ENCODE measurements at regions not wholly inside any gene's neighbourhood (a gene's known extent, or its start where the extent isn't known, plus 50 kb on each side); places are given as distances from the start of the nearest gene placed in this dataset.

DNA sequence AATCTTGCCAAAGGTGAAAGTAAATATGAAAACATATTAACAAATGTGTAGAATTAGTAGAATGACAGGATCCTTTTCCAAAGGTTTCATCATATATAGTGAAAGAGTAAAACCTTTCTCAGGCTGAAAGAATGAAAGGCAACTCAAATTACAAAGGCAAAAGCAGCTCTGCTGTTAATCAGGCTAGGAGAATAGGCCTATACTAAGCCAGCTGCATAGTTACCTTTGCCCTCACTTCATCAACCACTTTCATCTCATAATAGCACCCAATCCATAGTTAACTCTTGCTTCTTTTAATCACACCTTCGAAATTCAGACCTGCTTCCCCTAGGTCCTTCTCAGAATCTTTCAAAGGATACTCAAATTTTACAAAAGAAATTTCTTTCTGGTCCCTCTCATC is 1167.6 kb upstream of the ATXN8OS start:
- no peak overlapping the region for H3K9ac ChIP-seq (ENCODE audit: low read depth in 1 of 2, low read length in 2 of 2)
- H3K27ac ChIP-seq (ENCODE audit: low read depth in 1 of 2, low read length in 2 of 2) = no peak overlapping the region
- peaks cover 0 to 3% (median 0%) of the 10 kb centered on the region in 4 donors for H3K9me3 ChIP-seq (ENCODE audit: control insufficient read depth in 4 of 4, low read length in 3 of 4)
- no peak overlapping the region for H3K4me3 ChIP-seq (ENCODE audit: low read depth in 1 of 3, low read length in 3 of 3)
- no peaks in the 10 kb centered on the region for H3K4me1 ChIP-seq (ENCODE audit: control insufficient read depth in 4 of 4, insufficient read depth in 4 of 4, low read length in 3 of 4)
- no peaks in the 10 kb centered on the region for H3K27me3 ChIP-seq (ENCODE audit: control insufficient read depth in 4 of 4, insufficient read depth in 4 of 4, low read length in 3 of 4)
- 25% methylated on average over 1 of the region's 1 CpG for WGBS
- no peaks in the 10 kb centered on the region for H3K36me3 ChIP-seq (ENCODE audit: control insufficient read depth in 4 of 4, insufficient read depth in 3 of 4, low read depth in 1 of 4, low read length in 3 of 4)
- TF ChIP-seq FOXA2 (IDR thresholded peaks at IDR 0.05) = no peak
- TF ChIP-seq CTCF (IDR thresholded peaks at IDR 0.05; ENCODE audit: low read depth, low read length, missing input control) = no peak
- no peak for TF ChIP-seq GABPA (IDR thresholded peaks at IDR 0.05 in 1 of 2, conservative IDR thresholded peaks at IDR 0.05 in 1 of 2)
- no peak for TF ChIP-seq NR2F2 (IDR thresholded peaks at IDR 0.05)
- TF ChIP-seq TAF1 (conservative IDR thresholded peaks at IDR 0.05) = no peak
- no peak for TF ChIP-seq SP1 (IDR thresholded peaks at IDR 0.05)
- no peak for TF ChIP-seq EGR1 (IDR thresholded peaks at IDR 0.05; ENCODE audit: low read depth in 2 of 2)
- TF ChIP-seq RXRA (IDR thresholded peaks at IDR 0.05) = no peak
- TF ChIP-seq HNF4G (IDR thresholded peaks at IDR 0.05) = no peak
- no peak for TF ChIP-seq RAD21 (IDR thresholded peaks at IDR 0.05)
- TF ChIP-seq, protein P1, sequence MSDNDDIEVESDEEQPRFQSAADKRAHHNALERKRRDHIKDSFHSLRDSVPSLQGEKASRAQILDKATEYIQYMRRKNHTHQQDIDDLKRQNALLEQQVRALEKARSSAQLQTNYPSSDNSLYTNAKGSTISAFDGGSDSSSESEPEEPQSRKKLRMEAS (IDR thresholded peaks at IDR 0.05) = no peak
- TF ChIP-seq, protein P2, sequence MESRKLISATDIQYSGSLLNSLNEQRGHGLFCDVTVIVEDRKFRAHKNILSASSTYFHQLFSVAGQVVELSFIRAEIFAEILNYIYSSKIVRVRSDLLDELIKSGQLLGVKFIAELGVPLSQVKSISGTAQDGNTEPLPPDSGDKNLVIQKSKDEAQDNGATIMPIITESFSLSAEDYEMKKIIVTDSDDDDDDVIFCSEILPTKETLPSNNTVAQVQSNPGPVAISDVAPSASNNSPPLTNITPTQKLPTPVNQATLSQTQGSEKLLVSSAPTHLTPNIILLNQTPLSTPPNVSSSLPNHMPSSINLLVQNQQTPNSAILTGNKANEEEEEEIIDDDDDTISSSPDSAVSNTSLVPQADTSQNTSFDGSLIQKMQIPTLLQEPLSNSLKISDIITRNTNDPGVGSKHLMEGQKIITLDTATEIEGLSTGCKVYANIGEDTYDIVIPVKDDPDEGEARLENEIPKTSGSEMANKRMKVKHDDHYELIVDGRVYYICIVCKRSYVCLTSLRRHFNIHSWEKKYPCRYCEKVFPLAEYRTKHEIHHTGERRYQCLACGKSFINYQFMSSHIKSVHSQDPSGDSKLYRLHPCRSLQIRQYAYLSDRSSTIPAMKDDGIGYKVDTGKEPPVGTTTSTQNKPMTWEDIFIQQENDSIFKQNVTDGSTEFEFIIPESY (IDR thresholded peaks at IDR 0.05) = no peak
- no peak for TF ChIP-seq JUND (IDR thresholded peaks at IDR 0.05)
- TF ChIP-seq HNF4A (conservative IDR thresholded peaks at IDR 0.05) = no peak
- DNase-seq (ENCODE audit: low spot score) = no peak

DNA sequence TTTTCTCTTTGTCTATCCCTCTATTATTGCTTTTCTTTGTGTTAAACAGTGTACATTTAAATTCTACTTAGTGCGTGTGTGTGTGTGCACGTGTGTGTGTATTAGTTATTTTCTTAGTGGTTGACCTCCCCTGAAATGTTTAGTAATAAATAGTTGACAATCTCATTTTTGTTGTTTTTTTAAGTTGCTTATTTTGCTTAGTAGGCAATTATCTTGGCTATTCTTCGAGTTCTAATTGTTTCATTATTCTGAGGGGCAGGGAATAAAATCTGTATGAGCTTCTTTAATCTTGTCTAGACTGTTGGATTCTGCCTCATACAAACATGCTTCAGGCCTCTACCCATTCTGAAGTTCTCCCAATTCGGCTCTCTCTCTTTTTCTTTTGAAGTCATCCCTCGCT is 1169.0 kb upstream of the ATXN8OS start:
- no peak for DNase-seq (ENCODE audit: low spot score)
- Histone ChIP-seq H3K36me3 (ENCODE audit: control insufficient read depth in 4 of 4, insufficient read depth in 3 of 4, low read depth in 1 of 4, low read length in 3 of 4) (no peaks in the 10 kb centered on the region), H3K4me1 (ENCODE audit: control insufficient read depth in 4 of 4, insufficient read depth in 4 of 4, low read length in 3 of 4) (no peaks in the 10 kb centered on the region), H3K9ac (ENCODE audit: low read depth in 1 of 2, low read length in 2 of 2) (no peak overlapping the region), H3K4me3 (ENCODE audit: low read depth in 1 of 3, low read length in 3 of 3) (no peak overlapping the region), H3K27me3 (ENCODE audit: control insufficient read depth in 4 of 4, insufficient read depth in 4 of 4, low read length in 3 of 4) (no peaks in the 10 kb centered on the region), H3K27ac (ENCODE audit: low read depth in 1 of 2, low read length in 2 of 2) (no peak overlapping the region), H3K9me3 (ENCODE audit: control insufficient read depth in 4 of 4, low read length in 3 of 4) (peaks cover 0 to 3% (median 0%) of the 10 kb centered on the region in 4 donors)
- 73% methylated on average over 5 of the region's 5 CpGs for WGBS
- no peak for TF ChIP-seq HNF4A (conservative IDR thresholded peaks at IDR 0.05)
- TF ChIP-seq HNF4G (IDR thresholded peaks at IDR 0.05) = no peak
- no peak for TF ChIP-seq SP1 (IDR thresholded peaks at IDR 0.05)
- TF ChIP-seq NR2F2 (IDR thresholded peaks at IDR 0.05) = no peak
- TF ChIP-seq GABPA (IDR thresholded peaks at IDR 0.05 in 1 of 2, conservative IDR thresholded peaks at IDR 0.05 in 1 of 2) = no peak
- no peak for TF ChIP-seq REST (IDR thresholded peaks at IDR 0.05)
- TF ChIP-seq CTCF (IDR thresholded peaks at IDR 0.05; ENCODE audit: low read depth, low read length, missing input control) = no peak
- TF ChIP-seq, protein P2 (IDR thresholded peaks at IDR 0.05) = no peak
- TF ChIP-seq YY1 (IDR thresholded peaks at IDR 0.05) = no peak
- TF ChIP-seq FOXA1 (IDR thresholded peaks at IDR 0.05) = no peak
- no peak for TF ChIP-seq TAF1 (conservative IDR thresholded peaks at IDR 0.05)
- no peak for TF ChIP-seq FOXA2 (IDR thresholded peaks at IDR 0.05)
- no peak for TF ChIP-seq EGR1 (IDR thresholded peaks at IDR 0.05; ENCODE audit: low read depth in 2 of 2)
- TF ChIP-seq JUND (IDR thresholded peaks at IDR 0.05) = no peak
- TF ChIP-seq ATF3 (IDR thresholded peaks at IDR 0.05) = no peak
- no peak for TF ChIP-seq RAD21 (IDR thresholded peaks at IDR 0.05)
